K562 (cell line): ENCODE measurements at regions not wholly inside any gene's neighbourhood (a gene's known extent, or its start where the extent isn't known, plus 50 kb on each side); places are given as distances from the start of the nearest gene placed in this dataset.

Experiments used
- ATAC-seq: fragments of 200-7000 bp; cut with Tn5 transposase; 3 replicates; pipeline ENCODE4 v1.9.1; 2020; ENCODE audit warnings: moderate library complexity
- BruUV-seq: library from RNA; stranded (reverse); fragments of 400-500 nt; replicated peaks from 2 replicates; lab custom pipeline; 2021; lab: Mats Ljungman, UMichigan
- CTCF ChIA-PET: fragments of 300-600 bp; formaldehyde crosslinking; extraction: SDS; loops from one replicate; lab custom pipeline; 2021; ENCODE audit warnings: low intra/inter-chr PET ratio; lab: Yijun Ruan, JAX
- POLR2A ChIA-PET: fragments of 300-600, 350-650 bp; sonication (Branson Sonifier 250); formaldehyde crosslinking; extraction: SDS; loops from one replicate; lab custom pipeline; 2021; ENCODE audit warnings: antibody characterized with exemption, inconsistent platforms; lab: Yijun Ruan, JAX
- DNase-seq, 4 experiments: peaks; one replicate each; pipeline versions ENCODE4 v3.0.0 to v3.0.0-alpha.2; 2011 to 2018; ENCODE audit warnings: low spot score in 3 of 4, mixed read lengths in 3 of 4; ENCODE audit errors: extremely low read depth in 1 of 4
- FAIRE-seq: peaks from 2 replicates; lab custom pipeline; 2011; peaks lifted over from hg19 to GRCh38; lab: Jason Lieb, UNC
- H2AFZ ChIP-seq: 2 replicates; pipeline ENCODE4 v1.6.0; 2011; ENCODE audit warnings: low read depth, low read length, control low read depth, inconsistent platforms
- H3K27ac ChIP-seq: fragments of 200-600 bp; 3 replicates; pipeline ENCODE4 v1.8.0; 2011; ENCODE audit warnings: low read depth, mild to moderate bottlenecking, control low read depth, inconsistent platforms, low read length, moderate library complexity, mixed read lengths; ENCODE audit errors: extremely low read depth
- H3K27me3 ChIP-seq, 2 experiments: fragments of 300-600 bp in 1 of 2; 2 replicates in 1 of 2; 3 replicates in 1 of 2; pipeline versions ENCODE4 v1.6.0 to v1.8.0; 2011; ENCODE audit warnings: inconsistent platforms in 2 of 2, low read length in 2 of 2, mild to moderate bottlenecking in 1 of 2, mixed read lengths in 1 of 2, moderate library complexity in 1 of 2; ENCODE audit not compliant: control insufficient read depth in 2 of 2, insufficient read depth in 2 of 2
- H3K36me3 ChIP-seq: fragments of 300-600 bp; 3 replicates; pipeline ENCODE4 v1.8.0; 2011; ENCODE audit warnings: mild to moderate bottlenecking, low read length, inconsistent platforms; ENCODE audit not compliant: control insufficient read depth, insufficient read depth
- H3K4me1 ChIP-seq, 2 experiments: fragments of 200-600 bp in 1 of 2; replicated peaks in 1 of 2; 2 replicates in 1 of 2; 3 replicates in 1 of 2; pipeline versions ENCODE4 v1.5.1 to v1.8.0; 2011; ENCODE audit warnings: inconsistent platforms in 2 of 2, low read length in 2 of 2, mild to moderate bottlenecking in 1 of 2, mixed read lengths in 1 of 2, moderate library complexity in 1 of 2; ENCODE audit not compliant: control insufficient read depth in 2 of 2, insufficient read depth in 2 of 2
- H3K4me2 ChIP-seq: 2 replicates; pipeline ENCODE4 v1.6.1; 2011; ENCODE audit warnings: low read length, control low read depth, inconsistent platforms, mixed read lengths; ENCODE audit not compliant: insufficient read depth
- H3K4me3 ChIP-seq: fragments of 200-600 bp; sonication (generic), shearing (Covaris generic); 2 replicates; pipeline ENCODE4 v1.5.1; 2016; ENCODE audit warnings: control low read depth, inconsistent platforms
- H3K79me2 ChIP-seq: fragments of 200-600 bp; 3 replicates; pipeline ENCODE4 v1.8.0; 2011; ENCODE audit warnings: low read length, inconsistent platforms; ENCODE audit not compliant: control insufficient read depth, insufficient read depth
- H3K9ac ChIP-seq, 2 experiments: 2 replicates each; pipeline versions ENCODE4 v1.6.0 to v1.6.1; 2011; ENCODE audit warnings: low read depth in 2 of 2, low read length in 2 of 2, control low read depth in 1 of 2, inconsistent platforms in 1 of 2, mild to moderate bottlenecking in 1 of 2, mixed read lengths in 1 of 2; ENCODE audit not compliant: insufficient read depth in 1 of 2
- H3K9me1 ChIP-seq: one replicate; pipeline ENCODE4 v1.6.0; 2011; ENCODE audit warnings: inconsistent platforms, mild to moderate bottlenecking, low read length, moderate library complexity; ENCODE audit not compliant: control insufficient read depth, insufficient read depth
- H3K9me3 ChIP-seq: replicated peaks from 2 replicates; pipeline ENCODE4 v1.5.1; 2011; ENCODE audit warnings: low read depth, low read length, inconsistent platforms; ENCODE audit not compliant: control insufficient read depth, insufficient read depth
- H4K20me1 ChIP-seq: replicated peaks from 2 replicates; pipeline ENCODE4 v1.6.1; 2011; ENCODE audit warnings: low read length, inconsistent platforms, mixed read lengths; ENCODE audit not compliant: control insufficient read depth, insufficient read depth
- EZH2 ChIP-seq: IDR thresholded peaks from 2 replicates; pipeline ENCODE4 v1.6.1; 2012; ENCODE audit warnings: low read depth, mild to moderate bottlenecking, inconsistent platforms, low read length, borderline replicate concordance
- GATAD2B ChIP-seq: fragments of 450-650 bp; IDR thresholded peaks from 2 replicates; pipeline ENCODE4 v1.6.1; 2017; ENCODE audit warnings: mild to moderate bottlenecking, borderline replicate concordance
- HOXB6 ChIP-seq: fragments of 250-450 bp; sonication (Bioruptor Pico); IDR thresholded peaks from 2 replicates; pipeline ENCODE4 v1.5.1; 2022; ENCODE audit warnings: mild to moderate bottlenecking, borderline replicate concordance
- ID3 ChIP-seq, 2 experiments: fragments of 250-450 bp in 1 of 2; fragments of 450-650 bp in 1 of 2; sonication (Bioruptor Pico) in 1 of 2; IDR thresholded peaks; 2 replicates each; pipeline versions ENCODE4 v1.6.1 to v1.8.0; 2016 to 2021; ENCODE audit warnings: mild to moderate bottlenecking in 2 of 2, moderate library complexity in 2 of 2, missing compliant biosample characterization in 1 of 2, missing genetic modification characterization in 1 of 2
- PPARD ChIP-seq: fragments of 250-450 bp; sonication (Bioruptor Pico); IDR thresholded peaks from 2 replicates; pipeline ENCODE4 v1.8.0; 2022; ENCODE audit warnings: inconsistent platforms, mild to moderate bottlenecking, moderate library complexity
- WGBS: fragments of 100-300 bp; shearing (Covaris generic); methylation state at CpG from one replicate; pipeline ENCODE4 v1.1.6; 2016; ENCODE audit warnings: low coverage, mixed read lengths; ENCODE audit not compliant: insufficient coverage; ENCODE audit errors: missing lambda C conversion rate; 5-methylcytosine and 5-hydroxymethylcytosine counted together
- in situ Hi-C: fragments of 300-500 bp; cut with MboI; formaldehyde crosslinking; loops from 4 replicates; pipeline ENCODE4 v1.15.0; 2018; ENCODE audit warnings: inconsistent platforms, mixed read lengths
- intact Hi-C: fragments of 100-400 bp; cut with micrococcal nuclease; formaldehyde crosslinking; loops from 2 replicates; pipeline ENCODE4 v1.14.2; 2022
- TF ChIP-seq, protein P1 (sequence below): fragments of 450-650 bp; conservative IDR thresholded peaks from 2 replicates; pipeline ENCODE4 v1.6.1; 2016; ENCODE audit warnings: missing genetic modification characterization, low read depth, mild to moderate bottlenecking, control low read depth, missing compliant biosample characterization

DNA sequence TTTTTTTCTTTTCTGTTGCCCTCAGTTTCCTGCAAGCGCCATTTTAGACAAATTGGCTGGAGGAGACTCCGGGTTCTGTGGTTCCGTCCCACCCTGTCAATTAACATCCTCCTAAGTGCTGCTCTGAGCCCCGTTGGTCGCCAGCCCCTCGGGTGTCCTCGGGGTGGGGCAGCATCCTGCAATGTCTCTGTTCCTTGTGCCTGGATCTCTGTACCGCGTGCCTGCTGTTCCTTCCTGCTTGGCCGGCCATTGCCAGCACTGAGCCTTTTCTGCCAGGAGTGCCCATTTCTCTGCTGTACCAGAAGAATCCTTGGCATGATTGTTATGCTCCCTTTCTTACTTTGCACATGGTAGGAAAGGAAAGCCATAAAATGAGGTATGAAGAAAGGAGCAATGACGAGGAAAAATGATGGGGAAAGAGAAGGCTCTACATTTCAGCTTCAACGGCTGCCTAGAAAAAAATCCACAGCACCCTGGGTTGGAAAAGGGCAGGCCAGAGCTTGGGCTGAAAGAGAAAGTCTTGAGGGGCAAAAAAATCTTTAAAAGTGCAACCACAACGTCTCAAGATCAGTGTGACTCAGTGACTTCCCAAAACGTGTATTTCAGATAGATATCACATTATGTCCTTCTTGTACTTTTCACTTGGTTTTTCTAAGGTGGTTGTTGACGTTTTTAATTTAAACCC lies 256.7 kb downstream of the CLIC5 start:
- no peak overlapping the region for H3K27ac ChIP-seq
- no peaks in the 10 kb centered on the region for H4K20me1 ChIP-seq
- H3K36me3 ChIP-seq = no peaks in the 10 kb centered on the region
- intact Hi-C loops (no loop called here), in situ Hi-C loops (no loop called here)
- BruUV-seq = no TSS peak
- no peak overlapping the region for H3K9ac ChIP-seq
- TF ChIP-seq PPARD (CRISPR knock-in tag) = no peak
- TF ChIP-seq GATAD2B = no peak
- no peak for TF ChIP-seq EZH2
- TF ChIP-seq HOXB6 (CRISPR knock-in tag) = no peak
- TF ChIP-seq ID3 (CRISPR knock-in tag; IDR thresholded peaks at IDR 0.05) = no peak
- no peak for TF ChIP-seq ID3 (tag; IDR thresholded peaks at IDR 0.05)
- TF ChIP-seq, protein P1, sequence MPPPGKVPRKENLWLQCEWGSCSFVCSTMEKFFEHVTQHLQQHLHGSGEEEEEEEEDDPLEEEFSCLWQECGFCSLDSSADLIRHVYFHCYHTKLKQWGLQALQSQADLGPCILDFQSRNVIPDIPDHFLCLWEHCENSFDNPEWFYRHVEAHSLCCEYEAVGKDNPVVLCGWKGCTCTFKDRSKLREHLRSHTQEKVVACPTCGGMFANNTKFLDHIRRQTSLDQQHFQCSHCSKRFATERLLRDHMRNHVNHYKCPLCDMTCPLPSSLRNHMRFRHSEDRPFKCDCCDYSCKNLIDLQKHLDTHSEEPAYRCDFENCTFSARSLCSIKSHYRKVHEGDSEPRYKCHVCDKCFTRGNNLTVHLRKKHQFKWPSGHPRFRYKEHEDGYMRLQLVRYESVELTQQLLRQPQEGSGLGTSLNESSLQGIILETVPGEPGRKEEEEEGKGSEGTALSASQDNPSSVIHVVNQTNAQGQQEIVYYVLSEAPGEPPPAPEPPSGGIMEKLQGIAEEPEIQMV = no peak
- H3K27me3 ChIP-seq = 0 out of 5 replicates have a peak, but pooled peaks cover 0 to 3% of the 10 kb centered on the region in 2 experiments
- ATAC-seq (no peak), DNase-seq (no peak), FAIRE-seq (no peak)
- H3K4me3 ChIP-seq = no peak overlapping the region
- no peaks in the 10 kb centered on the region for H3K79me2 ChIP-seq
- H3K9me1 ChIP-seq = no peaks in the 10 kb centered on the region
- ChIA-PET CTCF (no interaction called here), POLR2A (no interaction called here)
- H3K4me1 ChIP-seq = no peaks in the 10 kb centered on the region
- H2AFZ ChIP-seq = no peak overlapping the region
- WGBS = under 1% methylated on average over 15 of the region's 15 CpGs
- H3K4me2 ChIP-seq = no peak overlapping the region
- H3K9me3 ChIP-seq = no peaks in the 10 kb centered on the region
